GM23248 (cell line): ENCODE measurements at regions not wholly inside any gene's neighbourhood (a gene's known extent, or its start where the extent isn't known, plus 50 kb on each side); places are given as distances from the start of the nearest gene placed in this dataset.

ENCODE experiments used
- DNase-seq: peaks from one replicate; pipeline ENCODE4 v3.0.0-alpha.2; 2015
- H2AFZ ChIP-seq: fragments of 200-600 bp; sonication (generic); 2 replicates; pipeline ENCODE4 v1.6.1; 2016; ENCODE audit warnings: antibody characterized with exemption
- H3F3A ChIP-seq: fragments of 200-600 bp; sonication (generic); 2 replicates; pipeline ENCODE4 v1.6.1; 2016; ENCODE audit warnings: mild to moderate bottlenecking, antibody characterized with exemption, mixed run types; ENCODE audit not compliant: insufficient read depth
- H3K27ac ChIP-seq: fragments of 200-600 bp; sonication (generic); 2 replicates; pipeline ENCODE4 v1.5.1; 2016; ENCODE audit warnings: mild to moderate bottlenecking
- H3K27me3 ChIP-seq: fragments of 200-600 bp; sonication (generic); replicated peaks from 2 replicates; pipeline ENCODE4 v1.6.1; 2016; ENCODE audit warnings: mild to moderate bottlenecking; ENCODE audit not compliant: insufficient read depth
- H3K36me3 ChIP-seq: fragments of 200-600 bp; sonication (generic); 2 replicates; pipeline ENCODE4 v1.6.1; 2016; ENCODE audit warnings: low read depth, mild to moderate bottlenecking
- H3K4me1 ChIP-seq: fragments of 200-600 bp; sonication (generic); 2 replicates; pipeline ENCODE4 v1.6.1; 2016; ENCODE audit warnings: mild to moderate bottlenecking; ENCODE audit not compliant: insufficient read depth
- H3K4me2 ChIP-seq: fragments of 200-600 bp; sonication (generic); one replicate; pipeline ENCODE4 v1.6.1; 2016; ENCODE audit warnings: mild to moderate bottlenecking; ENCODE audit not compliant: unreplicated experiment
- H3K4me3 ChIP-seq: fragments of 200-600 bp; sonication (generic); 2 replicates; pipeline ENCODE4 v1.5.1; 2016; ENCODE audit warnings: mild to moderate bottlenecking
- H3K79me2 ChIP-seq: fragments of 200-600 bp; sonication (generic); 2 replicates; pipeline ENCODE4 v1.6.1; 2016; ENCODE audit warnings: mild to moderate bottlenecking; ENCODE audit not compliant: insufficient read depth
- H3K9ac ChIP-seq: fragments of 200-600 bp; sonication (generic); 2 replicates; pipeline ENCODE4 v1.6.1; 2016; ENCODE audit warnings: mild to moderate bottlenecking
- H3K9me2 ChIP-seq: fragments of 200-600 bp; sonication (generic); 2 replicates; pipeline ENCODE4 v1.6.1; 2016; ENCODE audit warnings: mixed run types, mild to moderate bottlenecking, moderate library complexity; ENCODE audit not compliant: insufficient read depth
- H3K9me3 ChIP-seq: fragments of 200-600 bp; sonication (generic); one replicate; pipeline ENCODE4 v1.6.1; 2017; ENCODE audit warnings: low read depth
- H4K20me1 ChIP-seq: fragments of 200-600 bp; sonication (generic); 2 replicates; pipeline ENCODE4 v1.6.0; 2016; ENCODE audit not compliant: insufficient read depth
- EZH2 ChIP-seq: fragments of 200-600 bp; sonication (generic); IDR thresholded peaks from 2 replicates; pipeline ENCODE4 v1.6.1; 2018; ENCODE audit warnings: antibody characterized with exemption, mild to moderate bottlenecking; ENCODE audit not compliant: insufficient read depth, poor library complexity, severe bottlenecking
- EZH2phosphoT487 ChIP-seq: fragments of 200-600 bp; sonication (generic); IDR thresholded peaks from 2 replicates; pipeline ENCODE4 v1.6.1; 2018; ENCODE audit warnings: antibody characterized with exemption, moderate library complexity, mild to moderate bottlenecking, low read depth; ENCODE audit not compliant: insufficient read depth
- WGBS, 2 experiments: methylation state at CpG; one replicate each; pipeline ENCODE4 v1.1.6; 2015 to 2017; ENCODE audit warnings: low lambda C conversion rate in 2 of 2, low coverage in 1 of 2; ENCODE audit errors: missing lambda C conversion rate in 2 of 2; 5-methylcytosine and 5-hydroxymethylcytosine counted together
- in situ Hi-C: fragments of 300-500 bp; cut with MboI; formaldehyde crosslinking; loops from 2 replicates; pipeline ENCODE4 v1.15.0; 2020

DNA sequence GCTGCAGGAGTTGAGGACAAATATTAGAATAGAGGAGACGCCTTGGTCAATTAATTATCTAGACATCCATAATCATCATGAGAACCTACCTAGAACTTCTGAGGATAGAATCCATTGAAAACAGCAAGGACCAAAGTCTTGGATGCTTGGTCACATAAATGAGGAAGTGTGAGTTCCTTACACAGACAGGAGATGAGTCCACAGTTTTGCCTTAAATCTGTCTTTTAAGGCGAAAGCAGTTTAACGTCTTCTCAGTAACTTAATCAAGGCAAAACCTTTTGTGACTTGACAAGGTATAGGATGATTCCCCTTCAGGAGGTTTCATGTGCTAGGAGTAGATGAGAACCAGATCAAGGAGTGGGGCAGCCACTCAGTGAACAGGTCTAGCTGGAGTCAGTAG, 1783.2 kb upstream of the CELF4 start:
- 84 to 87% methylated on average over 3 of the region's 3 CpGs for WGBS, 2 experiments
- Histone ChIP-seq H4K20me1 (no peaks in the 10 kb centered on the region), H3K27ac (no peak overlapping the region), H3K9ac (no peak overlapping the region), H3K9me2 (no peaks in the 10 kb centered on the region), H3F3A (no peaks in the 10 kb centered on the region), H3K4me2 (no peak overlapping the region), H3K79me2 (no peaks in the 10 kb centered on the region), H3K36me3 (no peaks in the 10 kb centered on the region), H3K4me1 (no peaks in the 10 kb centered on the region), H3K27me3 (no peaks in the 10 kb centered on the region), H3K4me3 (no peak overlapping the region), H3K9me3 (no peaks in the 10 kb centered on the region), H2AFZ (no peak overlapping the region)
- no peak for DNase-seq
- TF ChIP-seq EZH2phosphoT487 (no peak), EZH2 (no peak)
- in situ Hi-C loops, result no loop called here

DNA sequence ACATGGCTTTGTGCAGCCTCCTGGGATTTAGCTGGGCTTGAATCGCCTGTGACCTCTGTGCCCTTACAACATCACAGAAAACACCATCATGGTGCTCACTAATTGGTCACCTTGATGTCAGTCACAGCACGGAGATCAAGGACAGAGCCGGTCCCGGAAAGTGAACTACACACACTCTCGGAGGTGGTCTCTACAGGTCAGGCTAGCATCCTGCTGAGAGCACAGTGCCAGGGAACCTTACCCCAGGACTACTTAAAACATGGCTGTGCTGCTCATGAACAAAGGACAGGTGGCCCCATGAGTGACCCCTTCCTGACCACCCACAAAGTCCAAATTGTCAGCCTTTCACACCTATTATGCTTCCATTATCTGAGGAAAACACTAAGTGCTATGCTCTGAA, 1782.1 kb upstream of the CELF4 start:
- H3K27me3 ChIP-seq, result no peaks in the 10 kb centered on the region

DNA sequence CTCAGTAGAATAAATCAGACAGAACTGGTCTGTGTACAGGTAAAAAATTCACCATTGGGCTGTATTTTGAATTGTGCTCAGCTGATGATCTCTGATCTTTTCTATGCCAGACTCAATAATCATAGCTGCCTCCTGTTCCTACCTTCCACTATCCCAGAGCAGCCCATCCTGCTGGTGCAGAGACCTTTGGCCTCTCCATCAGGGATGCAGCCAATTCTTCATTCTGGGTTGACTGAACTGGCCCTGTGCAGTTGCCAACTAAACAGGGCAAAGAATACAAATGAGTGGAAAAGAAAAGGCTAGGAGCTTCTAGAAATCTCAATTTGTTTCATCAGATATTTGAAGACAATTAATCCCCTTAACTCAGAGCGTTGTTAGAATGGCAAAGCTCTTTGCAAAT, 1781.3 kb upstream of the CELF4 start:
- Histone ChIP-seq H3K4me1 (no peaks in the 10 kb centered on the region), H3K9me3 (no peaks in the 10 kb centered on the region), H3K36me3 (no peaks in the 10 kb centered on the region), H3K27me3 (no peaks in the 10 kb centered on the region), H3K4me2 (no peak overlapping the region), H3K79me2 (no peaks in the 10 kb centered on the region), H3K9ac (no peak overlapping the region), H3K4me3 (no peak overlapping the region), H2AFZ (no peak overlapping the region), H3F3A (no peaks in the 10 kb centered on the region), H3K27ac (no peak overlapping the region), H3K9me2 (no peaks in the 10 kb centered on the region), H4K20me1 (no peaks in the 10 kb centered on the region)
- 82 to 92% methylated on average over 1 of the region's 1 CpG for whole genome bisulfite sequencing, 2 experiments
- no peak for DNase-seq
- in situ Hi-C loops, result no loop called here
- TF ChIP-seq EZH2phosphoT487, result no peak
- TF ChIP-seq EZH2, result no peak

More for the DNA sequence above, 1782.1 kb upstream of the CELF4 start:
- TF ChIP-seq EZH2 (no peak), EZH2phosphoT487 (no peak)
- Histone ChIP-seq H3K4me2 (no peak overlapping the region), H4K20me1 (no peaks in the 10 kb centered on the region), H3K9me3 (no peaks in the 10 kb centered on the region), H3K9ac (no peak overlapping the region), H3F3A (no peaks in the 10 kb centered on the region), H3K4me1 (no peaks in the 10 kb centered on the region), H3K4me3 (no peak overlapping the region), H2AFZ (no peak overlapping the region), H3K36me3 (no peaks in the 10 kb centered on the region), H3K27ac (no peak overlapping the region), H3K79me2 (no peaks in the 10 kb centered on the region), H3K9me2 (no peaks in the 10 kb centered on the region)
- in situ Hi-C loops, result no loop called here
- WGBS, 2 experiments, result 90 to 92% methylated on average over 5 of the region's 5 CpGs
- no peak for DNase-seq

DNA sequence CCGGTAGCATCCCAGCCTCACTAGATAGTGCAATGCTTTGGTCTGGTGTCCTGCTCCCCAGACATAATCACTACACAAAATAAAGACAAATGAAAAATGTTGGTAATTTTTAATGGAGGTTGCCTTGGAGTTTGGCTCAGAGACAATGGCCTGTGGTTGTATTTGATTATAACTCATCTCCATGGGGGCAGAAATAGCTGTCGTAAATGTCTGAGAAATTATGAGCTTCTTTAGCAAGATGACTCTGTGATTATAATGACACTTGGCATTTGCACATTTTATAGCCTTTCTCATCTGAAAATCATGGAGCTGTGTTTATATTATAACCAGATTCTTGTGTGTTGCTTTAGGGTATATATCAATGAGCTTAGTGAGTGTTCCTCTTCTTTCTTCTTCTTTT, 1779.7 kb upstream of the CELF4 start:
- WGBS, 2 experiments, result 4 to 10% methylated on average over 2 of the region's 2 CpGs
- no peak overlapping the region for H3K27ac ChIP-seq
- DNase-seq, result no peak
- no peaks in the 10 kb centered on the region for H3K36me3 ChIP-seq
- in situ Hi-C loops, result no loop called here
- no peak overlapping the region for H3K4me2 ChIP-seq
- H2AFZ ChIP-seq, result no peak overlapping the region
- no peaks in the 10 kb centered on the region for H4K20me1 ChIP-seq
- H3K4me1 ChIP-seq, result no peaks in the 10 kb centered on the region
- H3K4me3 ChIP-seq, result no peak overlapping the region
- H3K9me3 ChIP-seq, result no peaks in the 10 kb centered on the region
- no peaks in the 10 kb centered on the region for H3K9me2 ChIP-seq
- no peaks in the 10 kb centered on the region for H3K79me2 ChIP-seq
- H3K27me3 ChIP-seq, result no peaks in the 10 kb centered on the region
- H3F3A ChIP-seq, result no peaks in the 10 kb centered on the region
- TF ChIP-seq EZH2phosphoT487 (no peak), EZH2 (no peak)
- H3K9ac ChIP-seq, result no peak overlapping the region

DNA sequence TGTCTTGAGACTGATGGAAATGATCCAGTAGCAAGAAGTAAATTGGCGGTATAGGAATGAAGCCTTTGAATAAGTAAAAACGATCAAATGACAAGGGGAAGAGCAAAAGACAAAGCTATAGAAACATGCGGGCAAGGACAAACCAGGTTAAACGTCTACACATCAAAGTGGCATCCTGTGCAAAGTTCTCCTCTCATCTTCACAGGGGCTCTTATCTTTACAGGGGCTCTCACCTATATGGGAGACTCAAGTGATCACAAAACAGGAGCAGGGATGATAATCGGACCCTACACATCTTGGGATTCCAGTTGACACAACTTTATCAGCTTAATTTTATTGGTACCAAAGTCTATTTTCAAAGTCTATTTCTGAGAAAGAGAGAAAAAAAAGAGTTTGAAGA, 1778.9 kb upstream of the CELF4 start:
- no peaks in the 10 kb centered on the region for H3F3A ChIP-seq
- no peaks in the 10 kb centered on the region for H3K27me3 ChIP-seq
- TF ChIP-seq EZH2phosphoT487 (no peak), EZH2 (no peak)
- no peak for DNase-seq
- no peak overlapping the region for H3K4me3 ChIP-seq
- H3K79me2 ChIP-seq, result no peaks in the 10 kb centered on the region
- no peaks in the 10 kb centered on the region for H3K4me1 ChIP-seq
- no peak overlapping the region for H2AFZ ChIP-seq
- H3K9me2 ChIP-seq, result no peaks in the 10 kb centered on the region
- H3K9ac ChIP-seq, result no peak overlapping the region
- no peaks in the 10 kb centered on the region for H4K20me1 ChIP-seq
- WGBS, 2 experiments, result 84 to 87% methylated on average over 5 of the region's 5 CpGs
- in situ Hi-C loops, result no loop called here
- H3K4me2 ChIP-seq, result no peak overlapping the region
- H3K9me3 ChIP-seq, result no peaks in the 10 kb centered on the region
- H3K36me3 ChIP-seq, result no peaks in the 10 kb centered on the region
- no peak overlapping the region for H3K27ac ChIP-seq
